ENCODE measurements at regions not wholly inside any gene's neighbourhood (a gene's known extent, or its start where the extent isn't known, plus 50 kb on each side); places are given as distances from the start of the nearest gene placed in this dataset.

DNA sequence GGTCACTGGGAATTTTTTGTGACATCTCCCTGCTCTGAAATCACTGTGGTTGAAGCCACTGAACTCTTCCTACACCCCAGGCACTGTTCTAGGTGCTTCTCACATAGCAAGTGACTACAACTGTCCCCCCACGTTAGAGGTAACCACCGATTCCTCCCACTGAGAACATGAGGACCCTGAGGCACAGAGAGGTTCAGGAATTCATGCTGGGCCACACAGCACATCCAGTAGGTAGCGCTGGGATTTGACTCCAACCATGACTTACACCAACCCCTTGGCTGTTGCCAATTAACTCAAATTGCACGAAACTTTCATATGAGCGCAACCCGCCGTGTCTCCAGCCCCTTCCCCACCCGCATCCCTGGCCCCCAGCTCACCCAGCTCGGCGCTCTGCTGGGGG, 105.2 kb downstream of the RFLNA start:
- in situ Hi-C loops (cut with MboI; ENCODE audit: low sequenced_read_pairs), result no loop called here

DNA sequence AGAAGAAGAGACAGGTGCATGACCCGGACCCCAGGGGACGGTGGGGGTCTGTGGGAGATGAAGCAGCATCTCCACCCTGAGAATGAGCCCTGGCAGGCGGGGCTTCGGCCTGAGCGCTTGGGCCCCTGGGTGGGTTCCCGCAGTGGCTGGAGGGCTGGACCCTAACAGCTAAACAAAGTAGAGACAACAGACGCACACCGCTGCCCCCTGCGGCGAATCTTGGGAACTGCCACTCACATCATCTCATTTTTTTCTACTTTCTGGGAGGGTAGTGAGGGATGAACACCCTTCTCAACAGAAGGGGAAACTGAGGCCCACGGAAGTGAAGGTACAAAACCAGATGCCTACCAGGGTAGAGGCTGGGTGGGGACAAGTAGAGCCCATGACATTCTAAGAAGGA, 104.7 kb downstream of the RFLNA start:
- in situ Hi-C loops (cut with MboI; ENCODE audit: low sequenced_read_pairs), result no loop called here

DNA sequence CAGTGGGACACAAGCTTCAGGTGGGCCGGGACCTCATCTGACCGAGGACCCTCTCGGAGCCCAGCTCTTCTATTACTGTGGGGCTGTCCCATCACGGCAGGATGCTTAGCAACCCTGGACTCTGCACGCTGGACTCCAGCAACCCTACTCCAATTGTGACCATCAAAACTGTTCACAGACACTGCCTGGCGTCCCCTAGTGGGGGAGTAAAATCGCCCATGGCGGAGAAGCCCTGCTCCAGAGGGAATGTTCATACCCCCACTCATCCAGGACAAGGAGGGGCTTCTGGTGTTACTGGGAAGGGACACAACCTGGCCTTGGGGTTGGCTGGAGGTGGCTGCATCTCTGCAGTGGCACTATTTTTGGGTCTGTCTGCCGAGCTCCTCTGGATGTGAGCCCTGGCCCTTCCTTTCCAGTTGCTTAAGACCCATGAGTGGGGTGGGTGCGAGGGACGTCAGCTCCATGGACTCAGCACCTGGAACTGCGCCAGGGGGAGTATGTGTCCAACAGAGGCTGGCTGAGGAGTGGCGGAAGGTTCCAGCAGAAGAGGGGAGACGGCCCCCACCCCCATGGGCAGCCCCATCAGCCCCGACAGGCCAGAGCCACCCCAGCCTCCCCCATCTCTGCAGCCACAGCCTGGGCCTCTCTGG, 103.8 kb downstream of the RFLNA start:
- in situ Hi-C loops (cut with MboI; ENCODE audit: low sequenced_read_pairs), result no loop called here

DNA sequence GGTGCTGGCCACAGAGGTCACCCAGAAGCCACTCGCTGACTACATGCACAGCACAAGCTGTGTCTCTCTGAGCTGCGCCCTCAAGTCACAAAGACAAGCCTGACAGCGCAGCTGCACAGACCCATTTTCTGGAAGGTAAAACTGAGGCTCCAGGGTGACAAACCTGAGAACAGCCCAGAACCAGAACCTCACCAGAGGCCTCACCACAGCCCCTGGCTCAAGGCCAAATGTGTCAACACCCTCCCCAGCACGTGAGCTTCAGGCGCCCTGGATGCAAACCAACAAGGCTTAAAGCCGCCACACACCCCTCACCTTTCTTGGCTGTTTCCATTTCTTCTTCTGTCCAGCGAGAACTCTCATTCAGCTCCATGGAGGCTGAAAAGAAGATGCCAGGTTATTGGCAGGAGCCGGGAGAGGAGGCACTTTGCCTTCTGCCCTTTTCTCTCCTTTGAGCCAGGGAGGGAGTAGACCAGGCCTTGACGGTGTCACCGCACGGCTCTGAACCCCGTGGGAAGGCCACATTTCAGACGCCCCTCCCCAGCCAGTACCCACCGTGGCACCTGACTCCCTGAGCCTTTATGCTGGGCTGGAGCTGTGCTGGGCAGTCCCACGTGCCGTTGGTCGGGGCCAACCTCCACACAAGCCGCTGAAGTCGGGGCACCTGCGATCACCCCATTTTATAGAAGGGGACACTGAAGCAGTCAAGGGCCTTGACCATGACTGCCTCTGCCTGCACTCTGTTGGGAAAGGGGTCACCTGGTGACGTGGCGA, 103.1 kb downstream of the RFLNA start:
- in situ Hi-C loops (cut with MboI; ENCODE audit: low sequenced_read_pairs), result no loop called here

DNA sequence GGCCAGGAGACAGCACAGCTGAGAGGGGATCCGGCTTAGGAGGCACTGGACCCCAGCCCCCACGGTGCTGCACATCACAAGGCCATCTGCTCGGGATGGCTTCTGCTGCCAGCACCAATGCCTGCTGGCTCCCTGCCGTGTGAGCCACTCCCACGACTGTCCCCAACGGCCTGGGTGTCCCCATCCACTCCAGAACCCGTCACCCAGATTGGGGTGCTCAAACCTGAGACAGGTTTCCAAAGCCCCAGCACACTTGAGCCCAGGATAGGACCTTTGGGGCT, 102.4 kb downstream of the RFLNA start:
- in situ Hi-C loops (cut with MboI; ENCODE audit: low sequenced_read_pairs), result no loop called here

DNA sequence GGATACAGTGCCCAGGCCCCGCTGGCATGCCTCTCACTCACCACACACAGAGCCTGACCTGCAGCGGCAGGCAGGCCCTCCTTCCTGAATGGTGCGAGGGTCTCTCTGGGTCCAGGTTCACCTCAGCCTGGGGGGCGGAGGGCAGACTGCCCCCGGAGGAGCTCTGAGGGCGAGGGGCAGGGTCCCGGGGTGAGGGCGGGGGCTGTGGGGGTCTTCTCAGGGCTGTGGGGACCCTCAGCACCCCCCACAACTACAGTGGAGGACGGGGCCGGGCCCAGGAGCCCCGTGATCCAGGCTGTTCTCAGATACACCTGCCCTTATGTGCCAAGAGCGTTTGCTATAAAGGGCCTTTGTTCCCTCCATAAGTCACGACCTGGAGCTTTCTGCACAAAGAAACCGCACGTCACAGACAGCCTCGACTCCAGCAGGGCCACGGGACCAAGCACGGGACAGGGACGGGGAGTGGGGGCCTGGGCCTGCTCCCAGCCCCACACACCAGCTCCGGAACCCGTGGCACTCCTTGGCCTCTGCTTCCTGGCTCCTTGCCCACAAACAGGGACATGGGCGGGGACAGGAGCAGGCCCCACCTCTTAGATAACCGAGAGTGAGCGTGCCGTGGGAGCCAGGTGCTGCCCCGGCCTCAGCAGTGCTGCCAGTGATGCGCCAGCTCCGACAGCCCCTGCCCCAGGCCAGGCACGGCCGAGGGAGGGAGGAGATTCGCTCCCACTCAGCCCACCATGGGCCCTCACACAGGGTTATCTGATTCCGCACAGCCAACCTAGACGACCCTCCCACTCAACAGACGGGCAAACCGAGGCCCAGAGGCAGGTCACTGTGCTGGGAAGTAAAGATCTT, 101.9 kb downstream of the RFLNA start:
- in situ Hi-C loops (cut with MboI; ENCODE audit: low sequenced_read_pairs), result no loop called here

DNA sequence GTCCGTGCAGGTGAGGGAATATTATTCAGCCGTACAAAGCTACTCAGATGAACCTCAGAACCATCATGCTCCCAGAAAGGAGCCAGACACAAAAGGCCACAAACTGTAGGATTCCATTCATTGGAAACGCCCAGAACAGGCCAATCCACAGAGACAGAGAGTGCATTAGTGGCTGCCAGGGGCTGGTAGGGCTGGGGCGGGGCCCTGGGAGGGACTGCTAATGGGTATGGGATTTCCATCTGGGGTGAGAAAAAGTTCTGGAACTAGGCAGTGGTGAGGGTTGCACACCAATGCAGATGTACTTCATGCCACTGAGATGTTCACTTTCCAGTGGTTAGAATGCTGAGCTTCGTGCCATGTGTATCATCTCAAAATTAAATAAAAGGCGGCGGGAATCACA, 101.1 kb downstream of the RFLNA start:
- in situ Hi-C loops (cut with MboI; ENCODE audit: low sequenced_read_pairs), result no loop called here

DNA sequence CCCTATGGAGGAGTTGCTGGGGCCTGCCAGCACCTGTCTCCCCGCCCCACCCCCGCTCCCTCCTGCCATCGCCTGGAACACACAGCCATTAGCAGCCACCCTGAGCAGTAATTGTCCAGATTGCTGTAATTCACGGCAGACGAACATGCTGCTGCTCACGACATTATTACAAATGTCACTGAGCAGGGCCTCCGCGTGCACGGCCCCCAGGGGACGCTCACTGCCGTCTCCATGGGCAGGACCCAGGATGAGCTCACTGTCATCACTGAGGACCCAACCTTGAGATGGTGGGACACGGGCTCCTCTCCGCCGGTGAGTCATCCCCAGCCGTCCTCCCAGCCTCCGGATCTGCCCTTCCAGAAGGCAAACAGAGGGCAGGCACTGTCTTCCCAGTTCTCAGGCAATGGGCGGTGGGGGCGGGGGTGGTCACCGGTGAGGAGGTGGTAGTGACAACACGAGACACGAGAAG, 100.4 kb downstream of the RFLNA start:
- in situ Hi-C loops (cut with MboI; ENCODE audit: low sequenced_read_pairs), result no loop called here

DNA sequence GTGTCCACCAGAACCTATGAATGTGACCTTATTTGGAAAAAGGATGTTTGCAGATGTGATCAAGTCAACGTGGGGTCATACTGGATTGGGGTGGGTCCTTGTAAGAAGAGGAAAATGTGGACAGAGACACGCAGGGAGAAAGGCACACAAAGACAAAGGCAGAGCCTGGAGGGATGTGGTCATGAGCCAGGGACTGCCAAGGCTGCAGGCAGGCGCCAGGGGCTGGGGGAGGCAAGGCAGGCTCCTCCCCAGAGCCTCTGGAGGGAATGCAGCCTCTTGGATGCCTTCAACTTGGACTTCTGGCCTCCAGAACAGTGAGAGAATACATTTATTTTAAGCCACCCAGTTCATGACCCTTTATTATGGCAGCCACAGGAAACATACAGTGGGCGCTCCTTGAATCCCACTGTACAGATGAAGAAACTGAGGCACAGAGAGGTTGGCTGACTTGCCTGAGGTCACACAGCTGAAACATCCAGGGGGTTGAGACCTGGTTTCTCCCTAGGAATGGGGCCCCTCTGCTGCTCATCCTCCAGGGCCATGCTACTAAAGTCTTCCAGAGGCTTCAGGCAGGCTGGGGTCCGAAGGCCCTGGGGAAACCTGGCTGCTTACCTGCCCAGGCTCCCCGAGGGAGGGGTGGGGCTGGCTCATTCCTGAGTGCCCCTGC, 99.7 kb downstream of the RFLNA start:
- in situ Hi-C loops (cut with MboI; ENCODE audit: low sequenced_read_pairs), result no loop called here

DNA sequence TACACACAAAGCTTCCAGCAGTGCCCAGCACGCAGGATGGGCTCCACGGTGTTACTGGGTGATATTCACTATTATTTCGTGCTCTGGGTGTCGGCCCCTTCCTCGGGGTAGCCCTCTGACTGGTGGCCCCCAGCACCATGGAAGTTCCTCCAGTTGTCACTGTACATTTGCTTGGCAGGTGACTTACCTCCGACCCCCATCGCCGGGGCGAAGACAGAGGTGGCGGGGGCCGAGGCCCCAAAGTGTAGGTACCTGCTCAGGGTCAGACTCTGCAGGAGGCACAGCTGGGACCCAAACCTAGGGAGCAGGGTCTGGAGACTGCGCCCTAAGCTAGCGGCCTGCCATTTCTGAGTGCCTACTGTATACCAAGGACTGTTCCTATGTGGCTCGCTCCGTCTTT, 98.9 kb downstream of the RFLNA start:
- in situ Hi-C loops (cut with MboI; ENCODE audit: low sequenced_read_pairs), result no loop called here

DNA sequence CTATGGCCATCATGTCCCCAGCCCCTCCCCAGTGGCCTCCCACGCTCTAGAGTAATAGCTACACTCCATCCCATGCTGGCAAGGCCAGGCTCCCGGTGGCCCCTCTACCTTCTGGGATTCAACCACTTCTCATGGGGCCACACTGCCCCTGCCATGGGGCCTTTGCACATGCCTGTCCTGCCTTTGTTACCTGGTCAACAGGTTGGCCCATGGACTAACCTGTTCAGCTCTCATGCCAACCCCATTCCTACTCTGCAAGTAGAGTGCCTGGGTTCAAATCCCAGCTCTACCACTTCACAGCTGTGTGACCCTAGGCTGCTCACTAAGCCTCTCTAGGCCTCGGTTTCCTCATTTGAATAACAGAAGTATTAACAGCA, 98.5 kb downstream of the RFLNA start:
- in situ Hi-C loops (cut with MboI; ENCODE audit: low sequenced_read_pairs), result no loop called here

DNA sequence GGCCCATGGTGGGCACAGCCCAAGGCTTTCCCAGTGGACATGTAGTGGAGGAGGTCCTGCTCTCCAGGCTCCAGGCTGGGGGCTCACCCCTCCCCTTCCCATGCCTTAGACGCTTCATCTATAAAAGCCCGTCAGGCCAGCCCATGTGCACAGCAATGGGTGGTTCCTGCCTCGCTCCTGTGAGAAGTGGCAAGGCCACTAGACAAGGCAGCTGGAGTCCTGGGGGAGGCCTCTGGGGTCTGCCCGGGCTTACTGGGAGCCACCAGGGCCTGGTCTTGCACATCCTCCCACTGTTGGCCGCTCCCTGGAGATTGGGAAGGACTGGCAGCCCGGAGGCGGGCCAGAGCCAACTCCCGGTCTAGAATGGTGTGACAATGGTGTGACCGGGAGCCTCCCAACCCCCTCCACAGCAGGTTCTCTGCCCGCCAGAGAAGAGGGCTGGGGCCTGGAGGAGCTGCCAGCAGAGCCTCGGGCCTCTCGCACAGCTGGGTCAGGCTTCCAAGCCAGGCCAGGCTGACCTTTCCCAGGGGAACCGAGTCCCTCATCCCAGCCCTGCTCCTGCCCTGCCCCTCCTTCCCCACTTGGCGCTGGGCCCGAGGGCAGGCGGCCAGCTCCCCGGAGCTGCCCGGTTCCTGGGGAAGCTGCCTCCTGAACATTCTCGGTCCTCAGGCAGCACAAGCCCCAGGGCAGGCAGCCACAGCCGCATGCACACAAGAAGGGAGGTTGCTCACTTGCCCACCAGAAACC, 97.9 kb downstream of the RFLNA start:
- in situ Hi-C loops (cut with MboI; ENCODE audit: low sequenced_read_pairs), result no loop called here

DNA sequence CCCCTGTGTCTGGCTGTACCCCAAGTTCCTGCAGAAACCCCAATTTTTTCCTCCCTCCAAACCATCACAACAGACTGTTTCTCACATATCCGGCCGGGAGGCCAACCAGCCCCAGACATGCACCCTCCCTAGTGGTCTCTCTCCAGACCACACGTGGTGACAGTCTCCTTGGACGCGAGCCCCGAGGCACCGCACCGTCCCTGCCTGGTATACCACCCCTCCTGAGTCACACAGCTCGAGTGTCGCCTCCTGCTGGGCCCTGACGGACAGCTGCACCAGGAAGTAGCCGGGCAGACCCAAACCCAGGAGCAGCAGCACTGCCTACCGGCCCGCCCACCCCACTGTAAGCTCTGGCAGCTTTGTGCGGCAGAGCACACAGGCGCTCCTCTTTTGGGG, 97.4 kb downstream of the RFLNA start:
- in situ Hi-C loops (cut with MboI; ENCODE audit: low sequenced_read_pairs), result no loop called here

DNA sequence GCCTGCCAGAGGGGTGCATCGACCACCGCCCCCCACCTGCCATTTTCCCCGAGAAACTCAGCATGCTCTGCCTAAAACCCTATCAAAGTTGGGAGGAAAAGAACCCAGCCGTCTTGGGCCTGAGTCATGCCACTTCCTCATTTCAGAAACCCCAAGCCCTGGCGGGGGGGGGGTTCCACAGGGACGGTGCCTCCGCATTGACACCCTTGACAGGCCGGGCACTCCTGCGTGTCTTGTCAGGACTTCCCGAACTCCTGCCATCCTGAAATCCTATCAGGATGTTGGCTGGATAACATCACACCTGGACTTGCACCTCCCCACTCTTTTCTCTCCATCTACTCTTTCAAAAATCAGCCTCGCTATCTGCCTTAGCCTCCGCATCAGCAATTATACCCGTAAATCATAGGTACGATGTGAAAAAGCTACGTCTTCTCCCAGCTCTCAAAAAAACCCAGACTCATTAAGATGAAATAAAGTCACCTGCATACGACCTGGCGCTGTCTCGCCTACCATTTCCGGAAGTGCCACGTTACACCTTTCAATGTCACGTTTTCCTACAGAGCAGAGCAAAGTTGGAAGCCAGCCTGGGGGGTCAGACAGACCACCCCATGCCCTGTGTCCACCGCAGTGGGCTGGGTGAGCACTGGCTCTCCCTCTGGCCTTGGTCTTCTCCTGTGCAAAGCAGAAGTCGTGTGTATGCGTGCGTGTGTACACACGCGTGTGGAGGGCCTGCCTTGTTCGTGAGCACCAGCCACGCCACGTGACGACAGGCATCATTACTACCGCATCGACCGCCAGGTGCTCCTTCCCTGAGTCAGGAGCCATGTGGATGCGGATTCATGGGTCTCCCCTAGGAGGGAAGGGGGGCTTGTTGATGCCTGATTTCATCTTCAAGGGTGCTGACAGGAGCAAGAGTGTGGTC, 96.7 kb downstream of the RFLNA start:
- in situ Hi-C loops (cut with MboI; ENCODE audit: low sequenced_read_pairs), result no loop called here

DNA sequence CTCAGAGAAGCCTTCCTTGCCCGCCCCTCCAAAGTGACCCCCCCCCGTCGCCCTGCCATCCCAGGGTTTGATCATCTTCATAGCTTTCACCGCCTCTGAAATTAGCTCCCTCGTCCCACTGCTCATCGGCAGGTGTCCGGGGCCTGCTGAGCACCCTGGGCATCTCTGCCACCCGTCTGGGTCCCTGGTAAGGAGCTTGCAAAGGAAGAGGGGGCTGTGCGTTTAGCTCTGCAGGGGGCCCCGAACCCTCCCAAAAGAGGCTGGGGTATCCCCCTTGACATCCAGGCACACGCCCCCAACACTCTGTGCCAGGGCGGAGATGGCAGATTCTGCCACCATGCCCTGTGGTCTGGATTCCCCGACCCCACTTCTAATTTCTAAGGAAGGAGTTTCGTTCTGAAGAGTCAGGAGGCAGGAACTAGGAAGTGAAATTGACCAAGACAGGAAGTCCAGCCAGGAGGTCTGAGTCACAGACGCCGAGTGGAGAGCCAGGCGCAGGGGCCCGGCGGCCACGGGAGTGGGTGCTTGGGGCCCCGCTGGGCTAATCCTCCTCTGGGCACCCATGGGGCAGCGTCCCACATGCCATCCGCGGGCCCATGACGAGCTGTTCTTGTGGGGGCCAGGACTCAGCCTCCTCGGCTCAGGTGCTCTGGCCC, 95.7 kb downstream of the RFLNA start:
- in situ Hi-C loops (cut with MboI; ENCODE audit: low sequenced_read_pairs), result no loop called here

DNA sequence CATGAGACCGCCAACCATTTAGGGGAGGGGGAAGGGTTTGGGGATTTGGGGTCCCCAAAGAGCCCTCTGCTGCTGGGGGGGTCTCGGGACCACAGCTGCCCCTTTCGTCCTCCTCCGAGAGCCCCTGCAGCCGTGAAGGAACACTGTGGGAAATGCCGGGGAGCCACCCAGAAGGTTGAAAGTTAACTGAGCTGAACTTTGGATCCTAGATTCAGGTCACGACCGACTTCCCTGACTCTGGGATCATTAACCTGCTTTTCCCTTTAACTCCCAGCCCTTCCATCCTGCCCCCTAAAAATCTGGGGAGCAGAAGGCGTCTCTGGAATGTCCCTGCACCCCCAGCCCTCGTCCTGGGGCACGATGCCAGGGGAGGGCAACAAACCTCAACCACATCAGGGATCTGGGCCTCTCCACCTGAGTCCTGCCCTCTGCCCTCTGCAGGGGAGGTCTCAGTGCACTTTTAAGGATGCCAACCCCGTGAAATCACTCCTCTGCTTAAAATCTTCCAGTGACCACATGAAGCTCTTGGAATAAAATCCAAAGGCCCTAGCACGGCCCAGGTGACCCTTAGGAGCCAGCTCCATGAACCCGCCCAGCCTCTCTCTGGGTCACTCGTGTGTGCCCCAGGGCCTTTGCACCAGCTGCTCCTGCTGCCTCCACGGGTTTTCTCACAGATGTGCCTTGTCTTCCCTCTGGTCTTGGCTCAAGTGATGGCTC, 95.0 kb downstream of the RFLNA start:
- in situ Hi-C loops (cut with MboI; ENCODE audit: low sequenced_read_pairs), result no loop called here

DNA sequence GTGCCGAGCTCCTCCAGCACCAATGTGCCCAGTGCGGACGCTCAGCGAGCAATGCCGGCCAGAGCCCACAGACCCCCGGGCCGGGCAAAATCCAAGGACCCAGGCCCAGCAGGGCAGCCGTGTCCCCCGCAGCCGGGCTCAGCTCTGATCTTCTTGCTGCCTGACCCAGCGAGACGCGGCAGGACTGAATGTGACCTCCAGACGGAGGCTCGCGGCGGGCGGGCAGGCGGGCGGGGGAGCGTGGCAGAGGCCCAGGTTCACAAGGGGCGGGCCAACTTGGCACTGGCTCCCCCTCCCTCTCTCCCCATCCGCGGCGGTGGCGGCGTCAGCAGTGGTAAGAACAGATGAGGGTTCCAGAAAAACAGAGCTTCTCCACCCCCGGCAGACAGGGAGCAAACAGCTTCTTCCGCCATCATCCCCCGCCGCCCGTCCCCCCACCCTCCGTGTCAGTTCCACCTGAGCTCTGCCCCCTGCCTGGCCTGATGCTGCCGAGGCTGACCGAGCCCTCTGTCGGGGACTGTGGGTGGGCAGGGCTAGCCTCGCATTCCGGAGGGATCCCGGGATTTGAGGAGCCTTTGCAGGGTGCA, 94.3 kb downstream of the RFLNA start:
- in situ Hi-C loops (cut with MboI; ENCODE audit: low sequenced_read_pairs), result no loop called here

DNA sequence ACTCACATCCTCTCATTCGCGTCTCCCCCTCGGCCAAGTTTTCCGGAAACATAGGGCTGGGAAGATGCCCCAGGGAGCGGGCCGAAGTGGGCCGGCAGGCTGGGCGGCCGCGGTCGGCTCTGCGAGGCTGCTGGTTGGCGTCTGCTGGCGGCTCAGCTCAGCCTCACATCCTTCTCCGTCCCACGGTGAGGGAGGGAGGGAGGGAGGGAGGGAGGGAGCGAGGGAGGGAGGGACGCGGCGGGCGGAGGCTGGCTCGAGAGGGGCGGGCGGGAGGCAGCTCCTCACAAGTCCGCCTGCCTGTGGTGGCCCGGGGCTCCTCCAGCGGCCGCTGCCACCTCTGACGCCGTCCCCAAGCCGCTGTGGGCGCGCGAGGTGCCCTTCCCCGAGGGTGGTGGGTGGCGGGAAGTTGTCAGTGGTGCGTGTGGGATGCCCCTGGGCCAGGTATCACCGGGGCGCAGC, 93.8 kb downstream of the RFLNA start:
- in situ Hi-C loops (cut with MboI; ENCODE audit: low sequenced_read_pairs), result no loop called here
